Mesenchymal stem cell (in vitro differentiated cells and primary cell): ENCODE measurements at regions not wholly inside any gene's neighbourhood (a gene's known extent, or its start where the extent isn't known, plus 50 kb on each side); places are given as distances from the start of the nearest gene placed in this dataset.

Source experiments
- DNase-seq: peaks from one replicate; pipeline ENCODE4 v3.0.0-alpha.2; 2013
- H2AFZ ChIP-seq: one replicate; pipeline ENCODE4 v1.6.1; 2013; ENCODE audit warnings: low read depth, mild to moderate bottlenecking, control low read depth, inconsistent platforms, low read length, moderate library complexity
- H2AK5ac ChIP-seq: 2 replicates; pipeline ENCODE4 v1.6.1; 2013; ENCODE audit warnings: low read length, moderate library complexity, mild to moderate bottlenecking, inconsistent platforms; ENCODE audit not compliant: severe bottlenecking
- H2BK120ac ChIP-seq: one replicate; pipeline ENCODE4 v1.6.1; 2013; ENCODE audit warnings: low read depth, mild to moderate bottlenecking, inconsistent platforms, low read length, moderate library complexity
- H2BK12ac ChIP-seq, 2 experiments: one replicate each; pipeline ENCODE4 v1.6.1; 2013; ENCODE audit warnings: inconsistent platforms in 2 of 2, low read length in 2 of 2, mild to moderate bottlenecking in 2 of 2, moderate library complexity in 2 of 2, control low read depth in 1 of 2
- H2BK15ac ChIP-seq: one replicate; pipeline ENCODE4 v1.6.1; 2013; ENCODE audit warnings: mild to moderate bottlenecking, low read depth, inconsistent platforms; ENCODE audit not compliant: poor library complexity, severe bottlenecking
- H2BK5ac ChIP-seq: 2 replicates; pipeline ENCODE4 v1.6.1; 2013; ENCODE audit warnings: low read depth, mild to moderate bottlenecking, low read length, control low read depth, inconsistent platforms; ENCODE audit not compliant: poor library complexity, severe bottlenecking
- H3K14ac ChIP-seq, 2 experiments: one replicate each; pipeline ENCODE4 v1.6.1; 2013; ENCODE audit warnings: inconsistent platforms in 2 of 2, low read length in 2 of 2, control low read depth in 1 of 2, mild to moderate bottlenecking in 1 of 2, moderate library complexity in 1 of 2
- H3K18ac ChIP-seq, 2 experiments: one replicate each; pipeline ENCODE4 v1.6.1; 2013; ENCODE audit warnings: inconsistent platforms in 2 of 2, low read length in 2 of 2, control low read depth in 1 of 2, low read depth in 1 of 2, mild to moderate bottlenecking in 1 of 2
- H3K23ac ChIP-seq, 2 experiments: one replicate each; pipeline ENCODE4 v1.6.1; 2013; ENCODE audit warnings: inconsistent platforms in 2 of 2, low read length in 2 of 2, mild to moderate bottlenecking in 2 of 2, moderate library complexity in 2 of 2, control low read depth in 1 of 2
- H3K27ac ChIP-seq: 2 replicates; pipeline ENCODE4 v1.5.1; 2013; ENCODE audit warnings: mild to moderate bottlenecking, moderate library complexity, low read length, control low read depth, inconsistent platforms; ENCODE audit not compliant: poor library complexity, severe bottlenecking
- H3K27me3 ChIP-seq, 2 experiments: 2 replicates each; pipeline versions ENCODE4 v1.6.1 to v1.7.0; 2013; ENCODE audit warnings: low read length in 2 of 2, mild to moderate bottlenecking in 2 of 2, moderate library complexity in 2 of 2, control low read depth in 1 of 2, inconsistent platforms in 1 of 2; ENCODE audit not compliant: control insufficient read depth in 1 of 2, insufficient read depth in 1 of 2
- H3K36me3 ChIP-seq, 2 experiments: 2 replicates each; pipeline versions ENCODE4 v1.6.1 to v1.7.0; 2013; ENCODE audit warnings: low read length in 2 of 2, control low read depth in 1 of 2, inconsistent platforms in 1 of 2, low read depth in 1 of 2, mild to moderate bottlenecking in 1 of 2; ENCODE audit not compliant: insufficient read depth in 2 of 2, control insufficient read depth in 1 of 2
- H3K4ac ChIP-seq, 2 experiments: one replicate each; pipeline ENCODE4 v1.6.1; 2013; ENCODE audit warnings: inconsistent platforms in 2 of 2, low read length in 2 of 2, mild to moderate bottlenecking in 2 of 2, moderate library complexity in 2 of 2, control low read depth in 1 of 2, low read depth in 1 of 2
- H3K4me1 ChIP-seq: 2 replicates; pipeline ENCODE4 v1.6.1; 2013; ENCODE audit warnings: low read depth, low read length, control low read depth; ENCODE audit not compliant: control insufficient read depth, insufficient read depth
- H3K4me2 ChIP-seq: 2 replicates; pipeline ENCODE4 v1.6.1; 2013; ENCODE audit warnings: low read length, mild to moderate bottlenecking, inconsistent platforms; ENCODE audit not compliant: poor library complexity, severe bottlenecking
- H3K4me3 ChIP-seq, 2 experiments: 2 replicates each; pipeline versions ENCODE4 v1.5.1 to v1.7.0; 2013; ENCODE audit warnings: low read length in 2 of 2, mild to moderate bottlenecking in 2 of 2, control low read depth in 1 of 2, low read depth in 1 of 2; ENCODE audit not compliant: insufficient read depth in 1 of 2
- H3K79me1 ChIP-seq: replicated peaks from 2 replicates; pipeline ENCODE4 v1.6.1; 2013; ENCODE audit warnings: mild to moderate bottlenecking, control low read depth, low read length, inconsistent platforms; ENCODE audit not compliant: poor library complexity, severe bottlenecking
- H3K9ac ChIP-seq: 2 replicates; pipeline ENCODE4 v1.7.0; 2013; ENCODE audit warnings: mild to moderate bottlenecking, low read length, moderate library complexity
- H3K9me3 ChIP-seq: 2 replicates; pipeline ENCODE4 v1.7.0; 2013; ENCODE audit warnings: mild to moderate bottlenecking, low read length; ENCODE audit not compliant: control insufficient read depth
- H4K8ac ChIP-seq: one replicate; pipeline ENCODE4 v1.6.1; 2013; ENCODE audit warnings: inconsistent platforms, mild to moderate bottlenecking, low read length, moderate library complexity
- H4K91ac ChIP-seq: one replicate; pipeline ENCODE4 v1.6.1; 2013; ENCODE audit warnings: mild to moderate bottlenecking, low read length, inconsistent platforms
- WGBS: methylation state at CpG from one replicate; pipeline ENCODE4 v1.1.7; 2013; ENCODE audit warnings: mixed read lengths; 5-methylcytosine and 5-hydroxymethylcytosine counted together

DNA sequence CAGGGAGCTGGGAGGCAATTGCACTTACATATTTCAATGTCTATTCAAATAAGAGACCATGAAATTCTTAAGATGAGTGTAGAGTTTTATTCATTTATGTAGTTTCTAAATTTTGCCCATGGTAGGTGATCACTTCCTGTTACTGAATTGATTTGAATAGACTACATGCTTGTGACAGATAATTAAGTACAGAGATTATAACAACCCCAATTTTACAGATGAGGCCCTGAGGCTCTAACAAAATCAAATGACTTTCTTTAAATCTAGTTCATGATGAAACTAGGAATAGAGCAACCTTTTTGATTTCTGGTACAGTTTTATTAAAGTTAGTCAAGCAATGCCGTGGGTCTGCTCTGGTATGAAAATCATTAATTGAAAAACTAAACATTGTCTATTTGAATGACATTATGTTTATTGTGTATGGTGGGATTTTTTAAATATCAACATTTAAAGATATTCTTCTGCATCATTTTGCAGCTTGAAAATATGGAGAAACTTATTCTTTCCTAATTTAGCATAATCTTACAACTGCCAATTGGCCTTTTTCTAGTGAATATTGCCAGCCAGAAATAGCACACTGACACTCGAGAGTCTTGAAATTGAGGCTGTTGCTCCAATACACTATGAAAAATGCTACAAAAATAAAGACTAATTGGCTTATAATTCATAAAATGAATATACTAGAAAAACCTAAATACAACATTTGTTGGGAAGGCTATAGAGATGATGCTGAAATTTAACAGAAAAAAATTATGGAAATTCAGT lies 308.9 kb downstream of the SLC6A15 start:
- Histone ChIP-seq H3K79me1 (no peaks in the 10 kb centered on the region), H2AFZ (no peak overlapping the region), H3K27ac (no peak overlapping the region), H2BK5ac (no peak overlapping the region), H4K91ac (no peak overlapping the region), H2BK15ac (no peak overlapping the region), H3K18ac (no peak overlapping the region), H4K8ac (no peak overlapping the region), H3K23ac (no peak overlapping the region), H3K36me3 (no peaks in the 10 kb centered on the region), H3K27me3 (no peaks in the 10 kb centered on the region), H3K9ac (no peak overlapping the region), H2BK12ac (no peak overlapping the region), H3K4me1 (no peaks in the 10 kb centered on the region), H2AK5ac (no peak overlapping the region), H3K4me3 (no peak overlapping the region), H3K4ac (no peak overlapping the region), H2BK120ac (no peak overlapping the region), H3K14ac (no peak overlapping the region), H3K9me3 (no peaks in the 10 kb centered on the region), H3K4me2 (no peak overlapping the region)
- WGBS, result 80% methylated on average over 1 of the region's 2 CpGs
- DNase-seq, result no peak

DNA sequence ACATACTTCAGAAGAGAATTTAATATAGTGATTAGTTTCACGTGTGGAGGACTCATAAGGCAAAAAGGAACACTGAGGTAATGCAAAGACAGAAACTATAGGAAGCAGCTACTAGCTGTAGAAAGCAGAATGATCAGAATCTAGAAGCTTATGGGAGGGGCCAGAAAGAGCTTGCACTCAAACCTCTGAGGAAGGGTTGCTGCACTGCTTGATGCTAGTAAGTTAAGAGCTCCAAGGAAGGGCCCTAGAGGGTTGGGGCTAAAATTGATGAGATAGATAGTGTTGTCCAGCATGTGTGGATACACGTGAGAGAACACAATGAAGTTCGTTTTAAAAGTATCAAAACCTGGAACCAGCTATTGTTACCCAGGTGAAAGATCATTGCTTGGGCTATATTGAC lies 311.1 kb downstream of the SLC6A15 start:
- Histone ChIP-seq H2BK12ac (no peak overlapping the region), H3K4me1 (no peaks in the 10 kb centered on the region)
- 97% methylated on average over 3 of the region's 3 CpGs for WGBS

DNA sequence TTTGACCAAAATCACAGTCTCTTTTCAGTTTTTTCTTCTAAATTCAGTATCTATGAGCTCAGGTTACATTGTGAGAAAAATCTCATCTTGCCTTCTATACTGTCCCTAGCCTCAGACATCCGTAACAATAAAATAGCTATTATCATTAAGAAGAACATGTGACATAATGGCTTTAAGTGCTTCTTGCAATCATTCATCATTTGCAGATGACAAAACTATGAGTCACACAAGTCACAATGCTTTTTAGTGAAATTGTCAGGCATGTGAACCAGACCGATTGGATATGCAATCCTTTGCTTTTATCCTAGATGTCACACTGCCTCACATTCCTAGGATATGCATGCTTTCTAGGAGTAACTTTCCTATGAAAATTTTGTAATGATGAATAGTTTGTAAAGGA lies 313.1 kb downstream of the SLC6A15 start:
- no peaks in the 10 kb centered on the region for H3K79me1 ChIP-seq
- H3K4ac ChIP-seq, result no peak overlapping the region
- H4K8ac ChIP-seq, result no peak overlapping the region
- H3K4me3 ChIP-seq, result no peak overlapping the region
- H3K4me2 ChIP-seq, result no peak overlapping the region
- peak; percentile 69 for DNase-seq
- H2BK12ac ChIP-seq, result no peak overlapping the region
- no peak overlapping the region for H2AFZ ChIP-seq
- H3K4me1 ChIP-seq, result no peaks in the 10 kb centered on the region
- H3K23ac ChIP-seq, result no peak overlapping the region
- H2BK120ac ChIP-seq, result no peak overlapping the region
- no peak overlapping the region for H3K14ac ChIP-seq
- no peaks in the 10 kb centered on the region for H3K27me3 ChIP-seq
- no peak overlapping the region for H4K91ac ChIP-seq
- H3K36me3 ChIP-seq, result no peaks in the 10 kb centered on the region
- no peak overlapping the region for H3K27ac ChIP-seq
- H3K9ac ChIP-seq, result no peak overlapping the region
- H2BK5ac ChIP-seq, result no peak overlapping the region
- H3K18ac ChIP-seq, result no peak overlapping the region
- no peak overlapping the region for H2AK5ac ChIP-seq
- WGBS, result 0% methylated on average over 1 of the region's 2 CpGs
- H2BK15ac ChIP-seq, result no peak overlapping the region
- no peaks in the 10 kb centered on the region for H3K9me3 ChIP-seq

More for the DNA sequence above, 311.1 kb downstream of the SLC6A15 start:
- no peak overlapping the region for H2BK5ac ChIP-seq
- H4K91ac ChIP-seq, result no peak overlapping the region
- no peak for DNase-seq
- no peak overlapping the region for H4K8ac ChIP-seq
- no peak overlapping the region for H3K4me2 ChIP-seq
- no peaks in the 10 kb centered on the region for H3K9me3 ChIP-seq
- H2AFZ ChIP-seq, result no peak overlapping the region
- no peak overlapping the region for H2AK5ac ChIP-seq
- H3K79me1 ChIP-seq, result no peaks in the 10 kb centered on the region
- no peaks in the 10 kb centered on the region for H3K36me3 ChIP-seq
- no peak overlapping the region for H3K18ac ChIP-seq
- no peak overlapping the region for H3K4ac ChIP-seq
- H2BK120ac ChIP-seq, result no peak overlapping the region
- no peak overlapping the region for H3K14ac ChIP-seq
- H2BK15ac ChIP-seq, result no peak overlapping the region
- no peak overlapping the region for H3K4me3 ChIP-seq
- H3K27ac ChIP-seq, result no peak overlapping the region
- H3K9ac ChIP-seq, result no peak overlapping the region
- H3K27me3 ChIP-seq, result no peaks in the 10 kb centered on the region
- no peak overlapping the region for H3K23ac ChIP-seq

DNA sequence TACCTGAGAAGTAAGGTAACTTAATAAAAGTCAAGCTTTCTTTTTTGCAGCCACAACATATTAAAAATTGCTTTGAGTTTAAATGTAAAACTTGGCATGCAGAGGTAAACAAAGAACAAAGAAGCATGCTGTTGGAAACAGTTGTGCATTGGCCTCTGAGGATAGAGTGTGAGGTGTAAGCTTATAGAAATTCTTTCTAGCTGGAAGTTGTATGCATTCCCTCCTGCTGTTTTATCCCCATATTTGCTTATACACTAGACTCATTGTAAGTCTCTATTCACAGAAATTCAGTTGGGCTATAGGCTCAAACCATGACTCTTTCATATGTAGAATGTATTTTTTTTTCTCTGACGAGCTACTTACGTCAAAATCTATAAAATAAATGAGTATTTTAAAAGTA lies 316.3 kb downstream of the SLC6A15 start:
- no peak for DNase-seq
- Histone ChIP-seq H3K27me3 (no peaks in the 10 kb centered on the region), H4K91ac (no peak overlapping the region), H2BK5ac (no peak overlapping the region), H3K4me1 (no peaks in the 10 kb centered on the region), H2BK15ac (no peak overlapping the region), H3K27ac (no peak overlapping the region), H3K14ac (no peak overlapping the region), H3K23ac (no peak overlapping the region), H3K4me3 (no peak overlapping the region), H2BK12ac (no peak overlapping the region), H3K9ac (no peak overlapping the region), H3K4me2 (no peak overlapping the region), H3K4ac (no peak overlapping the region), H2AK5ac (no peak overlapping the region), H3K36me3 (no peaks in the 10 kb centered on the region), H4K8ac (no peak overlapping the region), H3K9me3 (no peaks in the 10 kb centered on the region), H2AFZ (no peak overlapping the region), H3K18ac (no peak overlapping the region), H2BK120ac (no peak overlapping the region), H3K79me1 (no peaks in the 10 kb centered on the region)
- WGBS, result no CpG with 5 or more reads among the region's 2 CpGs
